ENCODE measurements at regions not wholly inside any gene's neighbourhood (a gene's known extent, or its start where the extent isn't known, plus 50 kb on each side); places are given as distances from the start of the nearest gene placed in this dataset.
"Not testable (repeated sequence)": the region's sequence is repeated elsewhere in the genome, so short reads cannot be mapped to it uniquely, and the experiment has no call there.

DNA sequence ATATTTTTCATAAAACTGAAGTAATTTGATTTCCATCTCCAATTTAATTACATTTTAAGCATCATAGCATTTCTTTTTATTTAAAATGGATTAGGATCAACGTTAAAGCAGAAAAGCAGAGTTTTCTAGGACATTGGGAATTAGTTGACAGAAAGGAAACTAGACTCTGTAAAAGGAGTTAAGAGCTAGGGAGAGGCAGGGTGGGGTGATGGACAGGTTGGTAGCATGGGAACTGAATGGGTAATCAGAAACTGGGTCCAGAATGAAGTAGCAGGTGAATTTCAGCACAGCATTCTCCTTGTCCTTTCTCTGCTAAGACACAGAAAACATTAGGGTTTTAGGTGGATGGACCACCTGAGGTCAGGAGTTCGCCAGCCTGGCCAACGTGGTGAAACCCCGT is 97.6 kb downstream of the ANAPC4 start:
- DNase-seq (ENCODE audit: low spot score), result no peak

DNA sequence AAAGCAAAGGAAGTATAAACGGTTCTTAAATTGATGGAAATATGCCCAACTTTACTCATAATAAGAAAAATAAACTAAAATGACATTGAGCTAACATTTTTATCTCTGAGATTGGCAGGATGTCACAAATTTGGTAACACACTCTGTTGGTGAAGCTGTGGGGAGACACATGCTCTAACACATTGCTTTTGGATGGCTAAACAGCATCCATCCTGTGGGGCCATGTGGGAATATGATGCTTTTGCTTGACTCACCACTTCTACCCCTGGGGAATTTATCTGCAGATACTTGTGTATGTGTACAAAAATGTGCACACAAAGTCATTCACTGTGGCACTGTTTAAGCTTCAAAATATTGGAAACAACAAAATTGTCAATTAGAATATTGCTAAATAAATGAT is 100.2 kb downstream of the ANAPC4 start:
- no peak for DNase-seq (ENCODE audit: low spot score)

DNA sequence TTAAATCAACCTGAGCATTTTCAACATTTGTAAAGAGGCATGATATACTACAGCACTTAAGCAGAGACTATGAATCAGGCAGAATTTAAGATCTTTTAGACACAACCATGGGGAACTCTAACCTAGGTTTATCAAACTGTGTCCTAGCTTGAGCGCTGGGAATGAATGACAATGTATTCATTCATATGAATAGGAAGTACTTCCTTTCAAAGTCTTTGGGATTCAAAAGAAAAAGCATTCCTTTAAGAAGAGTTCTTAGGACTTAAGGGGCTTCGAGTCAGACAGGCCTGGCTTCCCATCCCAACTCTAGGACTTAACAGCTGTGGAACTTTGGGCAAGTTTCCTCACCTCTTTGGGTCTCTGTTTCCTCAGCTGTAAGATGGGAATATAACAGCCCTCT is 104.6 kb downstream of the ANAPC4 start:
- no peak for DNase-seq (ENCODE audit: low spot score)

DNA sequence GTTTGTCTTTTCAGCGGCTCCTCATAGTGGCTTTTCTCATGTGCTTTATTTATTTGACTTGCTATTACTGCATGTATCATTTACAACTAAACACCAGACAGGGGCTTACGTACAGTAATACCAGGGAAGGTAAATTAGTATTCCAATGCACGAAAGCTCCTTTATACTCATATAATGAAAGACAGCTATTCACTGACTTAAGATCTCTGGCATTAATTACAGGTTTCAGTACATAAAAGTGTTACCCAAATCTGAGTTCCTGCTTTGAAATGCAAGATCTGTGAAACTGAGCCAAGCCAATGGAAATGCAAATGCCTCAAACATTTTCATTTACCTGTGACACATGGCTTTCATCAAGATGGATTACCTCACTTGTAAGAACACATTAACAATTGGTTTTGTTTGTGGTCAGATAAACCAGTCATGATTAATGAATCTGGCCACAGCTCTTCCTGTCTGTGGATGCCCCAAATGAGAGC is 107.2 kb downstream of the ANAPC4 start:
- no peak for DNase-seq (ENCODE audit: low spot score)

DNA sequence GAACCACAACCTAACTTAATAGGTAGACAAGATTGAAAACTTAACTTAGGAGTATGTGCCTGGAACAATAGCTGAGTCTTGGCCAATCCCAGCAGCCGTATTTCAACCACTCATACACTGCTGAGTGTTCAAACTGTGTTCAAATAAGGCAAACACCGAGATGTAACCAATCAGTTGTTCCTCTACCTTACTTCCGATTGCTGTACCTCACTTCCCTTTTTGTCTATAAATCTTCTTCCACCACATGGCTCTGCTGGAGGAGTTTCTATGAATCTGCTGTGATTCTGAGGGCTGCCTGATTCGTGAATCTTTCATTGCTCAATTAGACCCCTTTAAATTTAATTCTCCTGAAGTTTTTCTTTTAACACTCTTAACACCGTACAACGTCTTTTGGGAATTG is 108.0 kb downstream of the ANAPC4 start:
- DNase-seq (ENCODE audit: low spot score), result no peak

DNA sequence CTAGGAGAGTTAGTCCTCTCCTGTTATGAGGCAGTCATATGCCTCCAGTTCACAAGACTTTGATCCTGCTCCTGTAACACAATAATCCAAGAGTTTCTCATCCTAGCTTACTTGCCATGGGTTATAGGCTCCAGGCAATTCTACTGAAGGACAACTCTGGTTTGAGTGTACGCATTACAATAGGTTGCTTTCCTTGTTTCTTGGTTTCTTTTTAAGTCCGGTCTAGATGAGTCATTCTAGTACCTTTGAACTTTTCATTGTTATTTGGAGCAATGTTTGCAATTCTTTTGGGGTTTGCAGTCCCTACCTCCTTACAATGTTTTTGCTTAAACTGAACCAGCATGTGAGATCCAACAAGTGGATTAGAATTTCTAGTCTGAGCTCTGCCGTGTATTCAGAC is 109.1 kb downstream of the ANAPC4 start:
- no peak for DNase-seq (ENCODE audit: low spot score)

DNA sequence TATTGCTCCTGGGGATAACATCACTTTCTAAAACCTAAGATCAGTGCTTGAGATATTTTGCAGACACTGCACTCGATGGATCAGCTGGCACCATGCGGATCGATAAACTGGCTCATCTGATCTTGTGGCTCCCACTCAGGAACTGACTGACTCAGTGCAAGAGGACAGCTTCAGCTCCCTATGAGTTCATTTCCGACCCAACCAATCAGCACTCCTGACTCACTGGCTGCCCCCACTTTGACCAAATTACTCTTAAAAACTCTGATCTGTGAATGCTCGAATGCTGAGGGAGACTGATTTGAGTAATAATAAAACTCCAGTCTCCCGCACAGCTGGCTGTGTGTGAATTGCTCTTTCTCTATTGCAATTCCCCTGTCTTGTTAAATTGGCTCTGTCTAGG is 110.1 kb downstream of the ANAPC4 start:
- no peak for DNase-seq (ENCODE audit: low spot score)

DNA sequence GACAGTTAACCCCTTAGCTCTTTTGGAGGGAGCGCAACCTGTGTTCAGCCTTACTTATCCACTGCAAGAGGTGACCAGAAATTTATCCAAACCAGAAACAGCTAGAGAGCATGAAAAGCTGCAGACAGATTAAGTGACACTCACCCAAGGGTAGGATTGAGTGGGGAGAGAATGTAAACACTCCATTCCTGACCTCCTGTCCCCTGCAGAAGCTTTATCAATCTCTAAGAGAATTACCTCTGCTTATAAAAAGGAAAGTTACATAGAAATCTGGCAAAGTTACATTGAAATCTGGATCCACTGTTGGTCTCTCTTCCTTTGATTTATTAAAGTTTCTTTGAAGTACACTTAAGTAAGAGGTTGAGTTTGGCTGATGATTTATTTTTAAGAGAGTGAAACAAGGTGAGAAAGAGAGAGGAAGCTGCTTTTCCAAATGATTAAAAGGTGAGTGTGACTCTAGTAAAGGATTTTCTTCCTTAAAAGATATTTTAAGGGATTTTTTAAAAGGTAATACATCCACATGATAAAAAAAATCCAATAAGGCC is 112.3 kb downstream of the ANAPC4 start:
- no peak for DNase-seq (ENCODE audit: low spot score)

DNA sequence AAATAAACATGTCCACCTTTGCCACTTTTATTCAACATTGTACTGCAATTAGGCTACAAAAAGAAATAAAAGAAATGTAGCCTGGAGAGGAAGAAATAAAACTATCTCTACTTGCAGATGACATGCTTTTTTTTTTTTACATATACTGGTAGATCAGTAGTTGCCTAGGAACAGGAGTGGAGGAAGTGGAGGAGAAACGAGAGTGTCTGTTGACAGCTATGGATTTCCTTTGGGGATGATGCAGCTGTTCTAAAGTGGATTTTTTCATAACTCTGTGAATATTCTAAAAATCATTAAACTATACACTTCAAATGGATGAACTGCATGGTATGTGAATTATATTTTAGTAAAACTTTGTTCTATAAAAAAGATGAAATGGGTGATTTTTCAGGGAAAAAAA is 116.4 kb downstream of the ANAPC4 start:
- no peak for DNase-seq (ENCODE audit: low spot score)

DNA sequence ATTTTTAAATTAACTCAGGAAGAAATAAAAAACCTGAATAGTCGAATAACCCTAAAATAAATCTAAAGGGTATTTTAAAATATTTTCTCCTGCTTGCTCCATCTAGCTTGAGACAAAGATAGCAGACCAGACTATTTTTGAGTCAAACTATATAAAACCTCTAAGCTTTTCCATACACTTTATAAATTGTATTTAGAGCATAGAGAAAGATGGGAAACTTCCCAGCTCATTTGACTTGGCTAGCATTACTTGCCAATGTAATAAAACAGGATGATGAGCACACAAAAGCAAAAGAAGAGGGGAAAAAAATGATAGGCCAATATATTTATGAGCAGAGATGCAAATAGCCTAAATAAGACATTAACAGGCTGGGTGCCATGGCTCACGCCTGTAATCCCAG is 117.1 kb downstream of the ANAPC4 start:
- DNase-seq (ENCODE audit: low spot score), result no peak

DNA sequence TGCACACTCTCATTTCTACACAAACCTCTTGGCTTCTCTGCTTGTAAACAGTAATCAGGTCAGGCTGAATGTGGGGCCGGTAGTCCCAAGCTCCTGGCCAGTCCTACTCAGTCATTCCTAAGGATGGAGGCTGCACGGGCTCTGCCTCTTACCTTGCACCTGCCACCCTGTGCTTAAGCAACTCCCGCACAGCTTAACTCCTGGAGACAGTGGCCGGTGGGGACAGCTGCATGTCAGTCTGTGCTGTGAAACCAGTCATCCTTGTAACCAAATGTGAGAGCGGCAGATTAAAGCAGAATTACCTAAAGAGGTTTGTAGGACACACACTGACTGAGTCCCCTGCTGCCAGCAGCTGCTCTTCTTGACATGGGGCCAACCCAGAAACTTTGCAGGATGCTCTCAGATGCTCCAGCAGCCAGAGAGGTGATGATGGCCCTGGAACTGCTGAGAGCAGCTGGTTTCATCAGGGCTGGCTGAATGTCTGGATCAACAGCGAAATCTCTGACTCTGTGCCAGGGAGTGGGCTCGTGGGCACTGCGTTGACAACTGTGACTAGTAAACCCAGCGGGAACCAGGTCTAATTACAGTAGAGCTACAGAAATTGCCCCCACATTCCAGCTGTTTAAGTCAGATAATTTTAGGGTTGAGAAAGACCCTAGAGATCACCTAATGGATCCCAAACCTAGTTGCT is 123.7 kb downstream of the ANAPC4 start:
- no peak for DNase-seq (ENCODE audit: low spot score)

DNA sequence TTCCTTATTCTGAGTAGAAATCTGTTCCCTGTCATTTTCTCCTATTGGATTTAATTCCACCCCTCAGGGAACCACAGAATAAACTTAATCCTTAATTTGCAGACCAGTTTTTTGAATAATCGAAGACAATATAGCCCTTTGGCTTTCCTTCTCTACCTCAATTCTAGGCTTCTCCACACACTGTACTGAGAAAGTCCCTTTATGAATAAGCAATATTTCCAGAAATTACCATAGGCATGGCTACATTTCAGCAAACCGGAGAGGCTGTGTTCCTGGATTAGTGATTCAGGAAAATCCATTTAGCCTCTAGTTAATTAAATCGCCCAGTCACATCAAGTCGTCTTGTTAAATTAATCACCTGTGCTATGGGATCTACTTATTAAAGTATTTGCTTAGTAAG is 125.1 kb downstream of the ANAPC4 start:
- no peak for DNase-seq (ENCODE audit: low spot score)

DNA sequence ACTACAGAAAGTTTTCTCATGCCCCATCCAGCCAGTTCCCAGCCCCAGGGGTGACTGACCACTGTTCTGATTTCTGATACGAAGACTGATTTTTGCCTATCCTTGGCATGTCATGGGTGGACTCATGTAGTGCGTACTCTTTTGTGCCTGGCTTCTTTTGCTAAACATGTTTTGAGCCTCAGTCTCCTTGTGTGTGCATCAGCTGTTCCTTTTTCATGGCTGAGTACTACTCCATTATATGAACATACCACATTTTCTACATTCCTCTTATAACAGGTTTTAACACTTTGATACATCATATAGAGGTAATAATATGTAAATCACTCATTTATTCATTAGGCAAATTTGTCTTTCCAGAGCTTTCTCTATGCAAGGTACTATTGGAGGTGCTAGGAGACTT is 126.7 kb downstream of the ANAPC4 start:
- no peak for DNase-seq (ENCODE audit: low spot score)

DNA sequence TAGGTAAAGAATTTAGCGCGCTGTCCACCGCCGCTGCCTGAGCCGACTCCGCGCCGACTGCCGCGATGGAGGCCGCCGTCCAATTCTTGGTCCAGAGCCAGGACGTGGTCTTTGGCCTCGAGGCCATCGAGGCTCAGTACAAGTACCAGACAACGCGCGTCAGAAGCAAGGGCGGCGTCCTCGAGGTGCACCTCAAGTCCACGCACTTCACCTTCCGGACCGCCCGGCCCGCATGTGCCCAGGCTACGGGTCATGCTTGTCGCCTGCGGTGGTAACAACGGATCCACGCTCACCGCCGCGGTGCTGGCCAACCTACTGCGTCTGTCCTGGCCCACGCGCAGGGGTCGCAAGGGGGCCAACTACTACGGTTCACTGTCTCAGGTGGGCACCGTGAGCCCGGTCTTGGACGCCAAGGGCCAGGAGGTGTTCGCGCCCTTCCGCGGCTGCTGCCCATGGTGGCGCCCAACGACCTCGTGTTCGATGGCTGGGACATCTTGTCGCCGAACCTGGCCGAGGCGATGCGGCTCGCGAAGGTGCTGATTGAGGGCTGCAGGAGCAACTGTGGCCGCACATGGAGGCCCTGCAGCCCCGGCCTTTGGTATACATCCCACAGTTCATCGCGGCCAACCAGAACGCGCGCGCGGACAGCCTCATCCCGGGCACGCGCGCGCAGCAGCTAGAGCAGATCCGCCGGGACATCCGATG is 128.0 kb downstream of the ANAPC4 start:
- DNase-seq (ENCODE audit: low spot score), result no peak

DNA sequence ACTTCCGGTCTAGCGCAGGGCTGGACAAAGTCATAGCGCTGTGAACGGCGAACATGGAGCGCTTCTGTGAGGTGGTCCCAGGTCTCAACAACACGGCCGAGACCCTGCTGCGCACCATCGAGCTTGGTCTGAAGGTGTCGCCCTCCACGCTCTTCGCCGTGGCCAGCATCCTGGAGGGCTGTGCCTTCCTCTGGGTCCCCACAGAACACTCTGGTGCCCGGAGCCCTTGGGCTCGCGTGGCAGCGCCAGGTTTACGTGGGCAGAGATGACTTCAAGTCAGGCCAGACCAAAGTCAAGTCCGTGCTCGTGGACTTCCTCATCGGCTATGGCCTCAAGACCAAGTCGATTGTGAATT is 128.6 kb downstream of the ANAPC4 start:
- no peak for DNase-seq (ENCODE audit: low spot score)

DNA sequence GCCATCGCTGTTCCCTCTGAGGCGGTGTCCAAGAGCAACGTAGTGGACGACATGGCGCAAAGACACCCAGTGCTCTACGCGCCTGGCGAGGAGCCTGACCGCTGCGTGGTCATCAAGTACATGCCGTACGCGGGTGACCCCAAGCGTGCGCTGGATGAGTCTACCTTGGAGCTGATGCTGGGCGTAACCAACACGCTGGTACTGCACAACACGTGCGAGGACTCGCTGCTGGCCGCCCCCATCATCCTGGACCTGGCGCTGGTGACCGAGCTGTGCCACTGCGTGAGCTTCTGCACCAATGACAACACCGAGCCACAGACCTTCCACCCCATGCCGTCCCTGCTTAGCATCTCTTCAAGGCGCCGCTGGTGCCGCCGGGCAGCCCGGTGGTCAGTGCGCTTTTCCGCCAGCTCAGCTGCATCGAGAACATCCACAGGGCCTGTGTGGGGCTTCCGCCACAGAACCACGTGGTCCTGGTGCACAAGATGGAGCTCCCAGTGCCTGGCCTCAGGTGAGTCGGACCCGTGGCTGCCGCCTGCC is 129.0 kb downstream of the ANAPC4 start:
- DNase-seq (ENCODE audit: low spot score), result no peak

DNA sequence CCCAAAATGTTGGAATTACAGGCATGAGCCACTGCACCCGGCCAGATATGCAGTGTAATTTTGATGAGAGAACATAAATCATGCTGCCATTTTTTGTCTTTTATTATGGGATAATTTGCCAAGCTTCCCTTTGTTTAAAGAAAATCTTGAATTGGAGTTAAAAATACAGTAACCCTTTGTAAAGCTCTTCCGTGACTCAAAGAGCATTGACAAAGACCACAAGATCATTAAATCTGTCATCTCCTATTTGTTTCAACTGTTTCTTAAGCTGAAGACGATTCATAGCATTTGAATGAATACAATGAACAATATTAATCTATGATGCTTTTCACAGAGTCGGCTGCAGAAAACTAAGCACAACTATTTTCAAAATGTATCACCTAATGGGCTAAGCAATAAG is 132.6 kb downstream of the ANAPC4 start:
- DNase-seq (ENCODE audit: low spot score), result no peak

DNA sequence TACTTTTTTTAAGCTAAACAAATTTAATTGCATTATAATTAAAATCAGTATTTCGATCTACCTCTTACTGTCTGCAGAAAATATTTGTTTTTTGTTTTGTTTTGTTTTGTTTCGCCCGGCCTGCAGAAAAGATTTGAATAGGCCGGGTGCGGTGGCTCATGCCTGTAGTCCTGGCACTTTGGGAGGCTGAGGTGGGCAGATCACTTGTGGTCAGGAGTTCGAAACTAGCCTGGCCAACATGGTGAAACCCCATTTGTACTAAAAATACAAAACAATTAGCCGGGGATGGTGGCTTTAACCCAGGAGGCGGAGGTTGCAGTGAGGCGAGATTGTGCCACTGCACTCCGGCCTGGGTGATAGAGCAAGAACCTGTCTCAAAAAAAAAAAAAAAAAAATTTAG is 134.8 kb downstream of the ANAPC4 start:
- DNase-seq (ENCODE audit: low spot score), result not testable (repeated sequence)

DNA sequence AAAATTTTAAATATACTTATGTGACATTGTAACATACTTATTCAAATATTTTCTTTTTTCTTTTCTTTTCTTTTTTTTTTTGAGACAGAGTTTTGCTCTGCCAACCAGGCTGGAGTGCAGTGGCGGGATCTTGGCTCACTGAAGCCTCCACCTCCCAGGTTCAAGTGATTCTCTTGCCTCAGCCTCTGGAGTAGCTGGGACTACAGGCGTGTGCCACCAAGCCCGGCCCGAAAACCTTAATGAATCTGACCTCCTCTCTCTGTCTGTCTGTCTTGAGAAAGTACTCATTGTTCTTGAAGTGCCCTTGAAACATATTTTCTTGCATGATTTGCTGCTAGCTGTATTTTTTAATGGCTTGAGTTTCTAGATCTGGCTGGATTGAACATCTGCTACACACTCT is 136.8 kb downstream of the ANAPC4 start:
- no peak for DNase-seq (ENCODE audit: low spot score)

DNA sequence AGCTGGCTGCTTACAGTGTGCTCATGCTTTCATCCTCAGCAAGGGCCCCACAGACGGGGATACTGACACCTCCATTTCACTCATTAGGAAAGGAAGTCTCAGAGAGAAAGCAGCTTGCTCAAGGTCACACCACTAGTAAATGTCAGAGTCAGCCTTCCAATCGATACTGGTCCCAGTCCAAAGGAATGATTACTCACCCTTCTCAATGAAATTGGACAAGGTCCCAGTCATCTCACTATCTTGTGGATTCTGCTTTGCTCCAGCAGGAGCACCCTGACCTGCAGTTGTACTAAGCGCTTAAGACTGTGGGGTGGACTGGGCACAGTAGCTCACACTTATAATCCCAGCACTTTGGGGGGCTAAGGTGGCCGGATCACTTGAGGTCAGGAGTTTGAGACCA is 132.2 kb upstream of the SLC34A2 start:
- DNase-seq (ENCODE audit: low spot score), result no peak

DNA sequence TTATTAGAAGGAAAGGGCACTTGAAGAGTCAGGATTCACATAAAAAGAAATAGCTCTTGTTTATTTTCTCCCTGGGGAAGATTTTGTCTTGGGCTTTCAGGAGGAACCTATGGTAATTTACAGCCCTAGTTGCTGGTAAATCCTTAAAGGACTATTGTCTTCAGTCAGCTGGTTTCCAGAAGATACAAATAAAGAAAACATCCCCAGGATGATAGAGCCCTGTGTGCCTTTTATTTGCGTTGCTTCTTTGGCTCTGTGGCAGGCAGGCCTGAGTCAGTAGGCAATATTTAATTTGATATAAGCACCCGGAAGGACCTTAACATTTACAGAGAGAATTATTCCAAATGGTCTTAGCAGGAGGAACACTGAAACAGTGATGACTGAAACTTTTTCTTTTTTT is 131.0 kb upstream of the SLC34A2 start:
- DNase-seq (ENCODE audit: low spot score), result no peak

DNA sequence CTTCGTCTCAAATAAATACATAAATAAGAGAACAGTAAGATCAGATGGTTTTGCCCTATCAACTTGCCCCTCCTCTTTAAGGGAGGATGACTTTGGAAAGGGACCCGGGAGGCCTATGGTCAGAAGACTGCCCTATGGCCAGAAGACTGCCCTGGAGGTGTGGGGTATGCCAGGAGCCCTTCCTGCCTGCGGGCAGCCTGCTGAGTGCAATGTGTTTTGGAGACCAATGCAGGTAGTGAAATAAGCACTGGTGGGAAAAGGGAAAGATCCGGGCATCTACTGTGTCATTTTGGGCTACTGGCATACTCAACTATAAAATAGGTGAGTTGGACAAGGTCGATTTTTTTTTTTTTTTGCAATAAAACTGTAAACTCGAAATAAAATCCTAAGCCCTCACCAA is 129.8 kb upstream of the SLC34A2 start:
- DNase-seq (ENCODE audit: low spot score), result no peak

DNA sequence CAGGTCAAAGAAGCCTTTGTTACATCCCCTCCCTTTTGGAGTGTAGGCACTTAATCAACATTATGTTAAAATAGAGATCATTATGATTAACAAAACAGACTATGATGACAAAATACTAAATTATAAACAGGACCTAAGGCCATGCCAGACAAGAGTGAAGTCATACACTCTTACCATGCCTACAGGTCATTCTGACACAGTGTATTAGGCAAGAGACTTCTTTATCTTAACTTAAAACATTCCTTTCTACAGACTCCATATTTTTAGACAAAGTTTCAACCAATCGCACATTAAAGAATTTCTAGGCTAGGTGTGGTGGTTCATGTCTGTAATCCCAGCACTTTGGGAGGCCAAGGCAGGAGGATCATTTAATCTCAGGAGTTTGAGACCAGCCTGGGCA is 128.6 kb upstream of the SLC34A2 start:
- DNase-seq (ENCODE audit: low spot score), result no peak

All from mesenteric fat pad (tissue), 1 donor.